T-helper 2 cell treated with Interferon-gamma antibody and Interleukin-4, amounts not matched to agents 100 ng/mL and 5 ng/mL, for 36 hours (primary cell): ENCODE measurements at regions not wholly inside any gene's neighbourhood (a gene's known extent, or its start where the extent isn't known, plus 50 kb on each side); places are given as distances from the start of the nearest gene placed in this dataset.

Source experiments
- intact Hi-C: fragments of 100-400 bp; cut with micrococcal nuclease; formaldehyde crosslinking; loops from one replicate; pipeline ENCODE4 v1.15.1; 2023

GRCh38 chr18:21996351-21996826, 173.0 kb upstream of the GATA6 start:
- intact Hi-C loops = loop anchor here (5.0 kb wide), 1 partner anchor 116 kb away; no protein-coding TSS in a partner anchor

- intact Hi-C loops = loop anchor here (5.0 kb wide), 1 partner anchor 115 kb away; no protein-coding TSS in a partner anchor
These were observed 171.9 kb upstream of the GATA6 start for GRCh38 chr18:21997207-21998143.

GRCh38 chr18:21998486-21998885, 170.9 kb upstream of the GATA6 start:
- intact Hi-C loops = loop anchor here (5.0 kb wide), 1 partner anchor 114 kb away; no protein-coding TSS in a partner anchor

GRCh38 chr18:22001912-22002487, 167.4 kb upstream of the GATA6 start:
- intact Hi-C loops = no loop called here

- intact Hi-C loops = no loop called here
These were observed 164.1 kb upstream of the GATA6 start for GRCh38 chr18:22005191-22005841.

GRCh38 chr18:22006458-22006857, 162.9 kb upstream of the GATA6 start:
- intact Hi-C loops = no loop called here

GRCh38 chr18:22009242-22009641, 160.1 kb upstream of the GATA6 start:
- intact Hi-C loops = no loop called here

- intact Hi-C loops = no loop called here
These were observed 155.4 kb upstream of the GATA6 start for GRCh38 chr18:22013993-22014392.

GRCh38 chr18:22015156-22015555, 154.2 kb upstream of the GATA6 start:
- intact Hi-C loops = no loop called here

- intact Hi-C loops = no loop called here
These were observed 151.0 kb upstream of the GATA6 start for GRCh38 chr18:22018366-22018765.

- intact Hi-C loops = no loop called here
These were observed 150.2 kb upstream of the GATA6 start for GRCh38 chr18:22019193-22019592.

GRCh38 chr18:22020127-22020866, 149.1 kb upstream of the GATA6 start:
- intact Hi-C loops = no loop called here

- intact Hi-C loops = no loop called here
These were observed 148.5 kb upstream of the GATA6 start for GRCh38 chr18:22020867-22021370.

- intact Hi-C loops = no loop called here
These were observed 147.7 kb upstream of the GATA6 start for GRCh38 chr18:22021701-22022100.

GRCh38 chr18:22024924-22025323, 144.5 kb upstream of the GATA6 start:
- intact Hi-C loops = no loop called here

GRCh38 chr18:22026362-22026761, 143.0 kb upstream of the GATA6 start:
- intact Hi-C loops = no loop called here

GRCh38 chr18:22026889-22027288, 142.5 kb upstream of the GATA6 start:
- intact Hi-C loops = no loop called here

- intact Hi-C loops = no loop called here
These were observed 137.8 kb upstream of the GATA6 start for GRCh38 chr18:22031611-22032010.

GRCh38 chr18:22032392-22032961, 136.9 kb upstream of the GATA6 start:
- intact Hi-C loops = no loop called here

GRCh38 chr18:22033085-22033484, 136.3 kb upstream of the GATA6 start:
- intact Hi-C loops = no loop called here

GRCh38 chr18:22034276-22034675, 135.1 kb upstream of the GATA6 start:
- intact Hi-C loops = no loop called here
